OCI-LY3 (cell line): ENCODE measurements at regions not wholly inside any gene's neighbourhood (a gene's known extent, or its start where the extent isn't known, plus 50 kb on each side); places are given as distances from the start of the nearest gene placed in this dataset.
A peak's percentile ranks its signal among the peaks of the same experiment; 100 is the strongest.

Source experiments
- H2AFZ ChIP-seq: fragments of 200-600, 300-600 bp; shearing (Covaris generic); 2 replicates; pipeline ENCODE4 v1.6.0; 2014; ENCODE audit warnings: antibody characterized with exemption, low read depth, low read length
- H3K27ac ChIP-seq: fragments of 200-600, 300-600 bp; sonication (generic); 2 replicates; pipeline ENCODE4 v1.5.1; 2014; ENCODE audit warnings: mild to moderate bottlenecking, low read length, moderate library complexity, mixed read lengths
- H3K27me3 ChIP-seq: fragments of 200-600, 300-600 bp; sonication (generic); 2 replicates; pipeline ENCODE4 v1.6.1; 2014; ENCODE audit warnings: low read depth, low read length, mixed read lengths
- H3K36me3 ChIP-seq: fragments of 200-600, 300-600 bp; sonication (generic); replicated peaks from 2 replicates; pipeline ENCODE3; 2014; ENCODE audit warnings: low read depth, low read length, mixed read lengths
- H3K4me1 ChIP-seq: fragments of 300-600, 200-600 bp; sonication (generic); 2 replicates; pipeline ENCODE4 v1.6.1; 2014; ENCODE audit warnings: low read length, mixed read lengths
- H3K4me2 ChIP-seq: fragments of 200-600, 300-600 bp; sonication (generic); 2 replicates; pipeline ENCODE4 v1.6.1; 2014; ENCODE audit warnings: low read length, mixed read lengths
- H3K4me3 ChIP-seq: fragments of 300-600, 200-600 bp; sonication (generic); 2 replicates; pipeline ENCODE4 v1.5.1; 2014; ENCODE audit warnings: antibody characterized with exemption, mild to moderate bottlenecking, low read length, moderate library complexity
- H3K79me2 ChIP-seq: fragments of 300-600, 200-600 bp; shearing (Covaris generic); 2 replicates; pipeline ENCODE4 v1.6.1; 2014; ENCODE audit warnings: mild to moderate bottlenecking, low read length, mixed read lengths
- H3K9ac ChIP-seq: fragments of 300-600, 200-600 bp; shearing (Covaris generic); 2 replicates; pipeline ENCODE4 v1.6.0; 2014; ENCODE audit warnings: mild to moderate bottlenecking, low read length, moderate library complexity
- H3K9me3 ChIP-seq: fragments of 200-600, 300-600 bp; shearing (Covaris generic); 2 replicates; pipeline ENCODE4 v1.6.1; 2014; ENCODE audit warnings: low read length, mixed read lengths; ENCODE audit not compliant: insufficient read depth
- H4K20me1 ChIP-seq: fragments of 200-600, 300-600 bp; sonication (generic); 2 replicates; pipeline ENCODE4 v1.6.1; 2016; ENCODE audit warnings: low read length, mixed read lengths; ENCODE audit not compliant: insufficient read depth
- CTCF ChIP-seq: fragments of 200-600, 300-600 bp; sonication (generic); IDR thresholded peaks from 2 replicates; pipeline ENCODE4 v1.5.1; 2014; ENCODE audit warnings: antibody characterized with exemption, low read length, low read depth
- EZH2phosphoT487 ChIP-seq: fragments of 200-600 bp; shearing (Covaris generic); IDR thresholded peaks from 2 replicates; pipeline ENCODE4 v1.6.1; 2018; ENCODE audit warnings: antibody characterized with exemption, mixed run types, low read depth

- H3K4me2 ChIP-seq, result no peak overlapping the region
- H3K9ac ChIP-seq, result no peak overlapping the region
- H4K20me1 ChIP-seq, result no peaks in the 10 kb centered on the region
- H3K36me3 ChIP-seq, result no peaks in the 10 kb centered on the region
- peaks cover 14% of the 10 kb centered on the region for H3K4me1 ChIP-seq
- H3K9me3 ChIP-seq, result no peaks in the 10 kb centered on the region
- H3K79me2 ChIP-seq, result no peaks in the 10 kb centered on the region
- no peak for TF ChIP-seq CTCF
- no peak for TF ChIP-seq EZH2phosphoT487
- no peak overlapping the region for H3K4me3 ChIP-seq
- H3K27ac ChIP-seq, result no peak overlapping the region
- H3K27me3 ChIP-seq, result no peaks in the 10 kb centered on the region
- no peak overlapping the region for H2AFZ ChIP-seq
Measured at GRCh38 chr9:99412606-99413005, 190.5 kb downstream of the SEC61B start.

GRCh38 chr9:99414321-99414720 is 192.2 kb downstream of the SEC61B start:
- Histone ChIP-seq H3K9me3 (no peaks in the 10 kb centered on the region), H3K9ac (no peak overlapping the region), H3K27me3 (no peaks in the 10 kb centered on the region), H3K27ac (no peak overlapping the region), H2AFZ (no peak overlapping the region), H3K4me3 (no peak overlapping the region), H3K4me2 (no peak overlapping the region), H3K4me1 (peaks cover 14% of the 10 kb centered on the region), H3K36me3 (no peaks in the 10 kb centered on the region), H3K79me2 (no peaks in the 10 kb centered on the region), H4K20me1 (no peaks in the 10 kb centered on the region)
- TF ChIP-seq EZH2phosphoT487 (no peak), CTCF (no peak)

GRCh38 chr9:99415606-99416005 is 193.5 kb downstream of the SEC61B start:
- no peaks in the 10 kb centered on the region for H4K20me1 ChIP-seq
- H3K4me2 ChIP-seq, result peak overlapping the region; percentile 39
- no peak overlapping the region for H2AFZ ChIP-seq
- TF ChIP-seq CTCF (no peak), EZH2phosphoT487 (no peak)
- no peaks in the 10 kb centered on the region for H3K36me3 ChIP-seq
- H3K9ac ChIP-seq, result no peak overlapping the region
- H3K4me3 ChIP-seq, result no peak overlapping the region
- no peak overlapping the region for H3K27ac ChIP-seq
- no peaks in the 10 kb centered on the region for H3K9me3 ChIP-seq
- peaks cover 14% of the 10 kb centered on the region for H3K4me1 ChIP-seq
- no peaks in the 10 kb centered on the region for H3K27me3 ChIP-seq
- H3K79me2 ChIP-seq, result no peaks in the 10 kb centered on the region

- H3K4me3 ChIP-seq, result no peak overlapping the region
- H2AFZ ChIP-seq, result no peak overlapping the region
- H3K27ac ChIP-seq, result no peak overlapping the region
- TF ChIP-seq CTCF (no peak), EZH2phosphoT487 (no peak)
- no peaks in the 10 kb centered on the region for H4K20me1 ChIP-seq
- no peaks in the 10 kb centered on the region for H3K9me3 ChIP-seq
- H3K79me2 ChIP-seq, result no peaks in the 10 kb centered on the region
- H3K4me2 ChIP-seq, result peak overlapping the region; percentile 39
- H3K36me3 ChIP-seq, result no peaks in the 10 kb centered on the region
- H3K9ac ChIP-seq, result no peak overlapping the region
- H3K4me1 ChIP-seq, result peaks cover 14% of the 10 kb centered on the region
- no peaks in the 10 kb centered on the region for H3K27me3 ChIP-seq
Measured at GRCh38 chr9:99416007-99416406, 193.9 kb downstream of the SEC61B start.
